Umbilical cord (tissue), 1 donor: ENCODE measurements at regions not wholly inside any gene's neighbourhood (a gene's known extent, or its start where the extent isn't known, plus 50 kb on each side); places are given as distances from the start of the nearest gene placed in this dataset.
A peak's percentile ranks its signal among the peaks of the same experiment; 100 is the strongest.

Experiments used
- DNase-seq: peaks from one replicate; pipeline ENCODE4 v3.0.0-alpha.2; 2015; ENCODE audit warnings: low spot score

DNA sequence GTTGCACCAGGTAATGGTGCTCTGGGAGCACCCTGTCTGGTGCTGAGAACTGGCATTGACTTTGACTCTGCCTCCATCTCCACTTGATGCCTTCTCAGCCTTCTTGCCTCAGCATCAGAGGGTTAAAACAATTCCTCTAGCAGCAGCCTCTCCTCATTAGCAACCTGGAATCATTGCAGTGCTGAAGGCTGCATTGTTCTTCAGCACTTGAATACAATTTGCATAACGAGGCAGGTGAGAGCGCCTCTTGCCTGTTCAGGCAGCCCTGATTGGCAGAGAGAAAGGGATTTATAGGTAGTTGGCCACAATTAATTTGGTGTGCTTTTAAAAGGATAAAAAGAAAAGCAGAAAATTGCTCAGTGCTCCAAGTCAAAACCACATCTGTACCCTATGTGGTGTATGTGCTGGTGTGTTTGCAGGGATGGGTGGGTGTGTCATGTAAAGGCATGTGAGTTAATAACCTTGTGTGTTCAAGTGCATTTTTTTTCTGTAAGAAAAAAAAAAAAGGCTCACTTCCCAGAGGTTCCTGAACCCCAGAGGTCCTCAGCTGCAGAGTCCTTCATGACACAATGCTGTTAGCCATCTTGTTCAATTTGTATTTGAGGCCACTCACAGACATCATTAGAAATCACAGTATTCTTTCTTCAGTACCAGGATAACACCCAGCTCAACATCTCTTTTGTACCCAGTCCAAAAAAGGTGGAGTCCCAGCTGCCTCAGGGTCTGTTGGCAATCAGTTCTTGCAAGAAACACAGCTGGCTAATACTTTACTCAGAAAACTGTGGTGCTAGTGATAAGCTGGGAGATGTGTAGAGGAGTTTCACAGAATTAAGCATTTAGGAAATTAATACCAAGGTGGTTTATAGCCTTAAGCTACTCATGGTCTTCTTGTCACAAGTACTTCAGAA lies 385.6 kb downstream of the GRIN2B start:
- DNase-seq, result peak; percentile 72

DNA sequence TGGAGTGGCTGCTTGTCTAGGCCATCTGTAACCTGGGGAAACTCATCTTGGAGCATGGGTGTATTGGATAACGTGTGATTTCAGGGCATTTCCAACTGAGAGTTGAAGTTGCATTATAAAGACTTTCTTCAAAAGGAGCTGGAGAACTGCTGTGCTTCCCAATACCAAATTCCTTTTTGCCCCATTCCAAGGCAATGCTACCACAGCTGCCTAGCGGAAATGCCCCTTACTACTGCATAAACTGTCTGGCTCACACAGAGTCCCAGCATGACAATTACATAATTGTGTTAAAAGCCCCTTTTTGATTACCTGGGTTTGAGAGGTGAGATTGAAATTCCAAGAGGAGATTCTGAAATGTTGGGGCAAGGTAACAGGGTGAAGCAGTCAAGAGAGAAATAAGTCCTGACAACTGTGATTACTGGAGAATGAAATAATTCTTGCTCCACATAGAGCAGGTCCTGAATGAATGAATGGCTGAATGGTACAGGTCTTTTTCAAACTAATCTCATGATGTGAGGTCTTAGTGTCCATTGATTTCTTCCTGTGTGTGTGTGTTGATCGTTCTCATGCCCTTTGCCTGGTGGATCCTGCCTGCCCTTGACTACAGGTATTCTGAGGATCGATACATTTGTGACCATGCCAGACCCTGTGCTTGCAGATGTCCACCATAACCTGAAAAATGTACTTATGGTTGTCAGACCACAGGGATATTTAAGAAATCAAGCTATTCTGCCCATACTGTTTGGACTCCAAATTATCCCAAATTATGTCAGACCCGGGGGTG lies 386.5 kb downstream of the GRIN2B start:
- DNase-seq, result no peak

DNA sequence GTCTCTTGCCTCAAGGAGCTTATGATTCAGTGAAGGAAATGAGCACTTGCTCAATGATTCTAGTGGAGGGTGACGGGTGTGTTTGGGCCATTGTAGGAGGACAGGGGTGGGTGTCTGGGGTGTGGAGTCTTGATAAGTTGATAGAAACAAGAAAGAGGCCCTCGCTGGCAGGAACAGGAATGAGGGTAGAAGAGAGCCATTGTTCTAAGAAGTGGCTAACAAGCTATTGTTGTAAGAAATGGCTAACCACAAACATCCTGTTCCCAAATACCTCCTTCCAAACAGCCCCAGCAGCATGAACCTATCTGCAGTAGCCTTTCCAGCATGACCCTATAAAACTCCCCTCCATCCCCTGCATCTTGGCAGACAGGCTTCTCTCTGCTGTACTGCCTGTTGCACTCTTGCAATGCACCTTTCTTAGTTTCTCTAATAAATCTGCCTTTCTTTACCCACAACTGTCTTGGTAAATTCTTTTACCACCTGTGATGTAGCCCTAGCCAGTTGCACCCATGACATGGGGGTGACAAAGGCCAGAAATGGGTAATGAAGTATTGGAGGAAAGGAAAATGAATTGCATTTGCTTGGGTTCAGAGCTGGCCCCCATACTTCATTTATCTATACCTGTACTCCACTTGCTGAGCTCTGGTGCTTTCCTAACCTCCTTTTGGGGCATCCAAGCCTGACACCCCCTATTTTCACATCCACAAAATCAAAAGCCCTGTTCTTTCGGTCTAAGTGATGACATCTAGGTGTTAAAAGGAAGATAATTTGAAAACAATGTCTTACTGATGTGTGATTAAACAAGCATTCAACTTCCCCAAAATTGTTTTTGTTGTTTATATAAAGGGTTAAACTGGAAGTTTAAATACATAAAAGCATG lies 389.1 kb downstream of the GRIN2B start:
- no peak for DNase-seq

DNA sequence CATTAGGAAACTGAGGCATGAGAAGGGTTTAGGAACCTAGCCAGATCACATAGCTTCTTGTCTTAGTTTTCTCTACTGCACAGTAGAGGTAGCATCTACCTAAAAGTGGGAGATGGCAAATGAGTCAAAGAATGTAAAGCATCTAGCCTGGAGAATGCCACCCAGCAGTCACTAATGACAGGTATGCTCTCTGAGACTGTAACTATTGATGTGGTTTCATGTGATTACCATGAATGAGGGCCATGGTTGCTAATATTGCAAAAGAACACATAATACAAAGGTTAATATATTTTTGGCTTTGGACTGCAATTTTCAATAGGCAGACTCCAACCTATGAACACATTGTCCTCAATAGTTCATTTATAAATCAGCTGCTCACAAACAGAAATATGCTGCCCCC lies 389.9 kb downstream of the GRIN2B start:
- DNase-seq, result no peak

DNA sequence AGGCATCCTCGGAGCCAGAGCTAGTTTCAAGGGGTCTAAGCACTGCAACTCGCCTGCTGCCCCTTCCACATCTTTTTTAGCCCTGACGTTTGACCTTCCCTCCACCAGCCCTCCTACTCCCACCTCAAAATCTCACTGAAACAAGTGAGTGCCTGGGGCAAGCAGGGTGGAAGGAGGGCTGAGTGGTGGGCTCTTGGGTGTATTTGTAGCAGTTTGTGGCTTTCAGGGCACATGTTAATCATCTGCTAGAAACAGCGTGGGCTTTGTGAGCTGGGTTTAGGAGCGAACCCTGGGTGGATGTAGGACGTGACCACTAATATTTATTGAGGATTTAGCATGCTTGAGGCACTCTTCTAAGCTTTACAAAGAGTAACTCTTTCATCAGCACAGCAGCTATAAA lies 390.3 kb downstream of the GRIN2B start:
- DNase-seq, result no peak

DNA sequence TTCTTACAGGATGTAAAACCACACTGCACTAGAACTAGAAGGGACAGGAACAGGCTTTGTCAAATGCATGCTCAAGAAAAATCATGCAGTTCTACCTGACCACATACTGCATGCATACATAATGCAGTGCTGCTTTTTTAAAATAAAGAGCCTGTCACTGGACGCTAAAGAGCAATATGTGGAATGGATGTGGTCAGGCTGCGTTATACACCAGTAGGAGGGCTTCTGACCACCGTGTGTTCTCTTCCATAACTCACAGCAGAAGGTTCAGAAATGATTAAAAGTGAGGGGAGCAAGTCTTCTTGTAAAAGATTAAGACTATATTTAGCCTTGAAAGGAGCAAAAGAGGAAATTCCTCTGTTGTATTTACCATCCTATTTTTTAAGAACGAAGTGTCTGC lies 392.0 kb downstream of the EMP1 start:
- DNase-seq, result no peak

DNA sequence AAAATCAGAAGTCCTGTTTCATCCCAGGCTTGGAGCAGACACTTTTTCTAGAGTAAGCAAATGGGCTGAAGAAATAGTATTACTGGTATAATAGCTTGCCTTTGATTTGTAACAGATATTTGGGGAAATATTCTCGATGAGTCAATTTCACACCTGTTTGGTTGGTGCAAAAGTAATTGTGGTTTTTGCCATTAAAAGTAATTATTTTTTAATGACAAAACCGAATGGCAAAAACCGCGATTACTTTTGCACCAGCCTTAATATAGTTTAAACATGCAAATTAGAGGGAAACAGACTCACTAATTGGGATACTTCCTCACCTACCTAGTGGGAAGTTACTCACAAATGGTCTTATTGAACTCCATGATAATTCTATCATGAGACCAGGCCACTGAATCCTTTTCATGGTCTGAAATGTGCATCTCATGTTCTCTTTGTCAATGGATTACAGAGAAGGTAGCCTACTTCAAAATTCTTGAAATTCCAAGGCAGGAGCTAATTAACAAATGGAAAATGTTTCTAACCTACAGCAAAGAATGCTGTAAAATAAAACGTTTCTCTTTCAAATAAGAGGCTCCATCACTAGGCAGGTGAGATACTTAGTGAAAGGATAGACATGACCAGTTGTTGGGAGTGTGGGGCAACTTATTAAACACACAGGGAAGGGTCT lies 391.3 kb downstream of the EMP1 start:
- DNase-seq, result no peak

DNA sequence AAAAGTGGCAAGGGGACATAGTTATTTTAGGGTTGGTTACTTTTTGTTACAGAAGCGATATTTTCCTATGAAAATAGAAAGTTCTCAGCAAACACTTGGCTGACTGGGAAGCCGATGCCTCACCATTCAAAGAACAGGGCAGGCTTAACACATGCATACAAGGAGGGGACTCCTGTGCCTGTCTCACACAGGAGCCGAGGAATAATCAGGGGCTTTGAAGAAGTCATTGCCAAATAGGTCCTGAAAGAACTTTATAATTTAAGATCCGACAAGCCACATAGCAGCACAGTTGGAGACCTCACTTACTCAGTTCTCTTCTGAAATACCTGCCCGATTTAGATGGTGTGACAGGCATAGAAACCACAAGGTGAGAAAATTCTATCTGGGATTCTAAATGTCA lies 389.8 kb downstream of the EMP1 start:
- no peak for DNase-seq

DNA sequence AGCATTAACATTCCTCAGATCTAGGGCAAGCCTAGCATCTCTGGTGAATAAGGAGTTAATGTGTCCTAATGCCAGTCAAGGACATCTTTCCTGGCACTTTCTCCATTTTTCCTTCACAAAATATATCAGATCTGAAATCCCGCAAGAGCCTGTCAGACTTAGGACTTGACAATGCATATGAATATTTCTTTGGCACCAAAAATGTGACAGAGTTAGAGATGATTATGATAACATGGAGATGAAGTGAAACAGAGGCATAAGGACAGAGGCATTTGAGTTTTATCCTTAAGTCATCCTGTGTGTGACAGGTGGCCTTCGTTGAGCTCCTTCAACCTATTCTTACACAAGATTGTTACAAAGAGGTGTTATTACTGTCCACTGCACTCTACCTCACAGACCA lies 388.0 kb downstream of the EMP1 start:
- no peak for DNase-seq

DNA sequence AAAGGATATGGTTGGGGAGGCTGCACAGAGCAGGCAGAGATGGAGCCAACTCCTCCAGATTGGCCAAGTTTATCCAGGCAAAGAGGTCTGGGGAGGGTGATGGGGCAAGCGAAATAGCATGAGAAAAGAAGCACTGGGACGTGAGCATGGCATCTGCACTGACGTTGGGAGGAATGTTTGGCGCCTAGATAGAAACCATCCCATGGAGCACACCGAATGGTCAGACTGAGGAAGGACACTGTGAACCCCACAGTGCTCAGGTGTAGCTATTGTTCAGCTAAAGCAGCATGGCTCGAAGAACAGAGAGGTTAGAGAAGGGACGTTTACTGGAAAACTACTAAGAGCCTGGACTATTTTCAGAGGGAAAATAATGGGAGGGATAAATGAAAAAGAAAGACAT lies 387.1 kb downstream of the EMP1 start:
- DNase-seq, result no peak

DNA sequence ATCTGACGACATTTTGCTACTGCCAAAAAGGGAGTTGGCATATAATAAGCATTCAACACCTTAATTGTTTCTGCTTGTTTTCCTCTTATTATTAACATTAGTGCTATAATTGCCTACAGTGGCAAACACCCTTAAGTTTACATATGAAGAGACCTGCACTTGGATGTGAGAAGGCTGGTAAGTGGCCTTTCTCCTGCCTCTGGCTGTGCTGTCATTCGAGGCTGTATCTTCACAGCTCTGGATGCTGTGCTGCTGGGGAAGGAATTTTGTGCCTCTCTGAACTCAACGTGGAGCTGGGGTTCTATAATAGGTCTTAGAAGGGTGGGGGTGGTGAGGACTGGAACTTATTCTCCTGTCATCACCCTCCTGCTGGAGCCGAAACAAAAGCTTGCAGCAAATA lies 385.9 kb downstream of the EMP1 start:
- no peak for DNase-seq

DNA sequence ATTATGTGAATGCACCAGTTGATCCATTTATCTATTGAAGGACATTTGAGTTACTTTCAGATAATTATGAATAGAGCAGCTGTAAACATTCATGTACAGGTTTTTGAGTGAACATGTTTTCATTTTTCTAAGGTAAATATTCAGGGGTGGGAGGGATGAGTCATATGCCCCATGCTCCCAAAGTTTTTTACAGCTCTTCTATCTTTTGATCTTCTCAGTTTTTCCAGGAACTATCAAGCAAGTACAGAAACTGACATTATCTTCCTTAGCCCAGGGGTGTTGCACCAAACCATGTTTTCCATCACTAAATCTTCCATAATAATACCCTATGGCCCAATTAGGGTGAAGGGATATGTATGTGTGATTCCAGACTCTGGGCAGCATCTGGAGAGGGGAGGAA lies 384.5 kb downstream of the EMP1 start:
- no peak for DNase-seq

DNA sequence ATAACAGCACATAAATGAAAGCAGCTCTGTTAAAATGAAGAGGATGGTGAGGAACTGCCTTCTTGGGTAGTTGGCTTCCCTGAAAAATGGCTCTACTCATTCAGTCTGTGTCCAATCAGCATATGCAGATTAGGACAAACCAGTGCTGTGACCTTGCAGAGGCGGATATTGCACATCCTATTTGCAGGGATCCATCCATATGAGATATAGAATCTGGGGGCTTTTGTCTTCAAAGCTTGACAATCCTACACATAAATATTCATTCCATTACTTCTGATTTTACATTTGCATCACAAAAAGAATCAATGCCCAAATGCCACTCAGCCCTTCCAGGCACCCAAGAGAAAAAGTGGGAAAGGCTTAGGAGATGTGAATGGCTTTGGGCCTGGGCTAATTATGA lies 383.7 kb downstream of the EMP1 start:
- no peak for DNase-seq

DNA sequence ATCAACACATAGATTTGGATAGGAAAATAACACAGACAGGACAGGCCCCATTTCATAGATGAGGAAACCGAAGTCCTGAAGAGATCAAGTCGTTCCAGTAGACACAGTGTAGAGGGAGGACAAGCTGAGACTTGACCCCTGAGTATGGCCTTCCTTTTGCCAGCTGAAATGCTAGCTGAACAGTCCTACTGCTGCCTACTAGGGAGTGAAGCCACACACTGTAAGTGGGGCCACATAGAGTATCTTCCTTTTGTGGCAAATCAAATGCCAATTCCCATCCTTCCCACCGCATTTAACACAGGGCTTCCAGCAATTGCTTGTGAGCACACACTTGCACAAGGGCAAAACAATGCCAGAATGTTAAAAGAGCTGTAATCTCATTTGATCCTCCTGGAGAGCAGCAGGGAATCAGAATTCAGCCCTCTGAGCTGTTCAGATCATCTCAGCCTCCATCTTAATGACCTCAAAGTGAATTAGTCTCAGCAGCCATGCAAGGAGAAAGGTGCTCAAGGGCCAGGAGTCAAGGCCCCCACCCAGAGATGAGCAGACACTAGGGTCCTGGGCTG lies 380.5 kb downstream of the EMP1 start:
- DNase-seq, result peak; percentile 21

DNA sequence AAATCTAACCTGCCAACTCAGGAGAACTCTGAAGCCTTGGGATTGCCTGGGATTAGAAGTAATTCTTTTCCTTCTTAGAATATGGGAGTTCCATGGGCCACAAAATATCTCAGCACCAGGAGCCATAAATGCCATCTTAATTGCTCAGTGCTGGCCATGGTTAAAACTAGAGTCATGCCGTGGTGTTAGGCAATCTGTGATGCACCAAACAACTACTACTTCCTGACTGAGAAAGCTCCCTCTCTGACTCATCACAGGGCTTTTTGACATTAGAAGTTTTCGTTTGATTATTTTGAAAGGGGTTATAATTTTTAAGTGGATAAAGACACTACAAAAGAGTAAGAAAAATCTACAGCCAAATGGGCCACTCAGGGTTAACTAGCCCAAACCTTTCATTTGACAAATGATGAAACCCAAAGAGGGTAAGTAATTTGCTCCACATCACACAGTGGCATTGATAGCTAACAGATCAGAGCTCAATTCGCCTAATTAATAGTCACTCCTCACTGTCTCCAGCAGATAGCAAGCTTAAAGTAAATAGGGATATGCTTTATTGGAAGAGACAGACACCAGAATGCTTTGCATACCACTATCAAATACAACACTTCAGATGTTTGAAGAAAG lies 377.3 kb downstream of the EMP1 start:
- DNase-seq, result peak; percentile 36

DNA sequence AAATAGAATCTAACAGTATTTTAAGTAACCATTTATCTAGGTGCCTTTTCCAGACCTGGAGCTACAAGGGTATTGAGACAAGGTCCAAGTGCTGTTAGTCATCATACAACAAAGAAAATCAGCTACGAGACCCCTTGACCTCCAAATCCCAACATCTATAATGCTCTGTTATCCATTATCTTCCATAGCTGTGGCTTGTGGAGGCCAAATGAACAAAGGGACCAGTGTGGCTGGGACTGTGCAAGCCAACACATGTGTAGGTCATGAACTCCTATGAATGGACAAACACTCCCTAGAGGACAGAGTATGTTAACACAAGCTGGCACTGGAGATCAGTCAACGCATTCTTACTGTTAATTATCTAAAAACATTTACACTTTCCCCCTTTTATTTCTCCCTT lies 374.5 kb downstream of the EMP1 start:
- no peak for DNase-seq

DNA sequence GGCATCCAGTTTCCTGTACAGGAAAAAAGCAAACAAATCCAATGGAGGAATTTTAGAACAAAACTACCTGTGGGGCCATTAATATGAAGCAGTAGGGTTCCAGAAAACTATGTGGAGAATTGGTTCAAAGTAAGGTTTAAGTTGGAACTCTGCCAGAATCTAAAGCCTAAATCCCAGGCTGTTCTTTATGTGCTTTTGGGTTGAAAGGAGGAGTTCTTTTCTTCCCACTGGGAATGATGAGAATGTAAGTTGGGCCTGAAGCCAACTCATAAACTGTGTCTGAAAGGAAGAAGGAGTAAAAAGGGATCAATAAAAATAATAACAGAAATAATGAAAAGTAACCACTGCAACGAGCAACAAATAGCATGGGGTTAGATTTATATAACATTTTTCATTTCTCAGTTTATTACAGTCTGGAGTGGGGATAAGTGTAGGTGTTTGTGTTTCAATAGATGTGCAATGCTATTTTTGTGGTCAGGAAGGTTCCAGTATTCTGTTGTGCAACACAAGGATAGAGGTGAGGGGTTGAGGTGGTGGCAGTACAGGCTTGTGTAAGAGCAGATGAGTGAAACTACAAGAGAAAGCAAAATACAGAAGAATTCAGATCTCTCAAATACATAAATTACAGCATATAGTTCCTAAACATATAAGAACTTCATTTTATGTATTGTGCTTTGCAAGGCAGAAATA lies 373.6 kb downstream of the EMP1 start:
- peak; percentile 49 for DNase-seq

DNA sequence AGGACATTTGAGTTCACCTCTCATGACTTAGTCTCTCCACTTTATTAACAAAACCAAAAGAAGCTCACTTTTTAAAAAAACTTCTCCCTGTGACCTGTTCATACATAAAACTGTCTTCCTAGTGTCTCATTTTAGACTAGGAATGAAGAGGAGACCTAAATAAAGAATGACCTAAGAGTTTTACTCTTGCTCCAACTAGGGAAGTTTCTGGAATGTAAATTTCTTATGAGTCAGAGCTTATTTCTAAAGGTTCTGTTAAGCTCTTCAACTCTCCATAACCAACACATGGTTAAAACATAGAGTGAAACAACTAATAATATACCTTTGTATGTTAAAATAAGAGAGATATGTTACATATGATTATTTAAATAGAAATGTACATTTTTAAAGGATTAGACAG lies 369.8 kb downstream of the EMP1 start:
- DNase-seq, result peak; percentile 57

DNA sequence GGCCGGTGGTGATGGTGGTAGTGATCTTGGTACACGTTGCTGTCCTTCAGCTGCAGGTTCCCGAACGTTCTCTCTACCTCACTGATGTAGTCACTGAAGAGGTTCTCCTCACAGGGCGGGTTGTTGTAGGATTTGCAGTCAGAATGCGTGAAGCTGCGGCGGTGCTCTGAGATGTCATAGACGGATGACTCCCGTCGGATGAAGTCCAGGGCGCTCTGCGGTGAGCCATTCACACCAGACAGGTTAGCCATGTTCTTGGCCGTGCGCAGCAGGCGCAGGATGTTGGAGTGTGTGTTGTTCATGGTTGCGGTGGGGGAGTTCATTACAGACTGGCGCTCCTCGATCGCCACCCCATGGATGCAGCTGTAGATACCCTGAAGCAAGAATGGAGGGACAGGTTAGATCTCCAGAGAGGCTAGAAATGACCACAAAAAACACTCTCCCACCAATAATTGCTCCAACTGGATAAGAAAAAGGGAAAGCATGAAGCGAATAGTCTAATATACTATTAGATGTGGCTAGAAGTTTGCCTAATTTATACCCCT lies 367.8 kb downstream of the EMP1 start:
- no peak for DNase-seq

DNA sequence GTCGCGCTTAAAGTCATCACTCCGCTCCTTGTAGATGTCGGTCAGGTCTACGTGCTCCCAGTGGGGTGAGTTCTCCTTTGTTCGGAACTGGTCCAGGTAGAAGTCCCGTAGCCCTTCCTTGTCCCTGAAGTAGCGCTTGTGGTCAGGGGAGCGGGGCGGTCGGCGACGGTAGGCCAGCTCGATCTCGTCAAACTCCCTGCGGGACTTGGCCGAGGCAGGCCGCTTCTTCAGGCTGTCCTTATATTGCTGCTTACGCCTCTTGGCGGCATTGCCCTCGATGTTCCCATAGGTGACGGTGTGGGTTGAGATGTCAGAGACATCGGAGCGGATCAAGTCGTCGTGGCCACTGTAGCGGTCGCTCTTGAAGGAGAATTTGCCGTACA lies 367.2 kb downstream of the EMP1 start:
- DNase-seq, result no peak
